NCI-H1092 treated with DMSO at 0.1 percent for 48 hours (cell line): ENCODE measurements at regions not wholly inside any gene's neighbourhood (a gene's known extent, or its start where the extent isn't known, plus 50 kb on each side); places are given as distances from the start of the nearest gene placed in this dataset.
"Not testable (repeated sequence)": the region's sequence is repeated elsewhere in the genome, so short reads cannot be mapped to it uniquely, and the experiment has no call there.

Experiments
- DNase-seq: peaks from one replicate; lab custom pipeline; 2025; lab: John Stamatoyannopoulos, UW

GRCh38 chr13:65597839-65598818 lies 1632.0 kb downstream of the PCDH9 start:
- DNase-seq: no peak

- DNase-seq: no peak
These were observed 1634.2 kb downstream of the PCDH9 start for GRCh38 chr13:65595916-65596315.

GRCh38 chr13:65594298-65594781 lies 1635.8 kb downstream of the PCDH9 start:
- no peak for DNase-seq

GRCh38 chr13:65593298-65593874 lies 1636.8 kb downstream of the PCDH9 start:
- DNase-seq: no peak

GRCh38 chr13:65592731-65593130 lies 1637.4 kb downstream of the PCDH9 start:
- DNase-seq: no peak

GRCh38 chr13:65585346-65585745 lies 1644.8 kb downstream of the PCDH9 start:
- no peak for DNase-seq

- DNase-seq: no peak
These were observed 1646.0 kb downstream of the PCDH9 start for GRCh38 chr13:65584126-65584525.

GRCh38 chr13:65582160-65582559 lies 1648.0 kb downstream of the PCDH9 start:
- no peak for DNase-seq

- not testable (repeated sequence) for DNase-seq
These were observed 1665.6 kb downstream of the PCDH9 start for GRCh38 chr13:65564561-65564960.

- no peak for DNase-seq
These were observed 1667.8 kb downstream of the PCDH9 start for GRCh38 chr13:65562305-65562704.

GRCh38 chr13:65560936-65561335 lies 1669.2 kb downstream of the PCDH9 start:
- DNase-seq: no peak

- peak; percentile 100 for DNase-seq
These were observed 1674.2 kb downstream of the PCDH9 start for GRCh38 chr13:65555962-65556361.

GRCh38 chr13:65553096-65553727 lies 1676.9 kb downstream of the PCDH9 start:
- DNase-seq: no peak

GRCh38 chr13:65551208-65551607 lies 1678.9 kb downstream of the PCDH9 start:
- no peak for DNase-seq

GRCh38 chr13:65540175-65540574 lies 1690.0 kb downstream of the PCDH9 start:
- no peak for DNase-seq

GRCh38 chr13:65535370-65535769 lies 1694.8 kb downstream of the PCDH9 start:
- no peak for DNase-seq

- DNase-seq: no peak
These were observed 1697.9 kb downstream of the PCDH9 start for GRCh38 chr13:65532231-65532630.

GRCh38 chr13:65530688-65531087 lies 1699.4 kb downstream of the PCDH9 start:
- no peak for DNase-seq

GRCh38 chr13:65529541-65529940 lies 1700.6 kb downstream of the PCDH9 start:
- no peak for DNase-seq

- DNase-seq: no peak
These were observed 1721.4 kb downstream of the PCDH9 start for GRCh38 chr13:65508745-65509144.

- no peak for DNase-seq
These were observed 1721.8 kb downstream of the PCDH9 start for GRCh38 chr13:65508338-65508737.

GRCh38 chr13:65505941-65506340 lies 1724.2 kb downstream of the PCDH9 start:
- no peak for DNase-seq

GRCh38 chr13:65504213-65504612 lies 1725.9 kb downstream of the PCDH9 start:
- no peak for DNase-seq
